Stimulated activated CD8-positive, alpha-beta memory T cell treated with anti-CD3 and anti-CD28 coated beads, Interleukin-4, amount 100 ng/mL, for 1 hour (primary cell): ENCODE measurements at regions not wholly inside any gene's neighbourhood (a gene's known extent, or its start where the extent isn't known, plus 50 kb on each side); places are given as distances from the start of the nearest gene placed in this dataset.
"Not testable (repeated sequence)": the region's sequence is repeated elsewhere in the genome, so short reads cannot be mapped to it uniquely, and the experiment has no call there.

Source experiments
- DNase-seq, 2 donors: peaks; one replicate each; pipeline ENCODE4 v3.0.0-alpha.2; 2020; ENCODE audit warnings: low read depth in 2 of 2, low spot score in 1 of 2

DNA sequence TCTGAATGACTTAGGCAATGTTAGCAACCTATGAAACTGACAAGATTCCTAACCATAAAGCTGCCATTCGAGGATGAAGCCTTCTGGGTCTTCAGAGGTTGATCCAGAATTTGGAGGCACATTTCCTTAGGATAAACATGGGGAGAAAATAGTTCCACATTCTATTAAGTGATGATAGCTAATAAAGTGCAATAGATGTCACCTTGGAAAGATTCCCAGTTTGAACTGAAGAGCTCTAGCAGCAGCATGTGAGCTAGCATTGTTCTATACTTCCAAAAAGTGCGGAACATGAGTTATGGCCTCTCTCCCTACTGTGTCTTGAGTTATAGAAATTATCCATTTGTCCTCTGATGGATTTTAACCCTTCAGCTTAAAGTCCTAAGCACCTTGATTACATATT is 991.4 kb upstream of the SLIT2 start:
- no peak for DNase-seq

DNA sequence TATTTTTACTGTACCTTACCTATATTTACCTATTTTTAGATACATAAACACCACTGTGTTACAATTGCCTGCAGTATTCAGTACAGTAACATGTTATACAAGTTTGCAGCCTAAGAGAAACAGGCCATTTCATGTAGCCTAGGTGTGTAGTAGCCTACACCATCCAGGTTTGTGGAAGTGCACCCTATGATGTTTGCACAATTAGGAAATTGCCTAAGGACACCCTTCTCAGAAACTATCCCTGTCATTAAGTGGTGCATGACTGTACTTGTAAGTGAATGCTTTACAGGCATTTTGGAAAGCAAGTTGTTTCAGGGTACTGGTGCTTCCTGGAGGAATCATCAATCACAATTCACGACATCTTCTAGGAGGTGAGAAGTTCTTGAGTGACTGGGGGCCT is 991.8 kb upstream of the SLIT2 start:
- no peak for DNase-seq

DNA sequence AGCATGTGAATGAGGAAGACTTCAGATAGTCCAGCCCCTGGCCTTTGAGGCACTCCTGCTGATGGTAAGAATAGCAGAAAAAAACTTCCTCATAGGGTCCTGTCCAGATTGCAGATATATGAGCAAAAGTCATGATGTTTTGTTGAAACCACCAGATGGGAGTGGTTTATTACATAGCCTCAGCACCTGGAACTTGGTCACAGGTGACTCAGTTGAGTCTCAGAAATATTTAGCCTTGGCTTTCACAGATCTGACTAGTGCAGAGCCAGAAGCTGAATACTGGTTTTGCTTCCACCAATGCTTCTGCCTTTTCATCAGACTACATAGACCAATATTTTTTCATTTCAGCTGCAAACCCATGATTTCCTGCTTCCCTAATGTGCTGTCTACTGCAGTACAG is 994.9 kb upstream of the SLIT2 start:
- DNase-seq: no peak

DNA sequence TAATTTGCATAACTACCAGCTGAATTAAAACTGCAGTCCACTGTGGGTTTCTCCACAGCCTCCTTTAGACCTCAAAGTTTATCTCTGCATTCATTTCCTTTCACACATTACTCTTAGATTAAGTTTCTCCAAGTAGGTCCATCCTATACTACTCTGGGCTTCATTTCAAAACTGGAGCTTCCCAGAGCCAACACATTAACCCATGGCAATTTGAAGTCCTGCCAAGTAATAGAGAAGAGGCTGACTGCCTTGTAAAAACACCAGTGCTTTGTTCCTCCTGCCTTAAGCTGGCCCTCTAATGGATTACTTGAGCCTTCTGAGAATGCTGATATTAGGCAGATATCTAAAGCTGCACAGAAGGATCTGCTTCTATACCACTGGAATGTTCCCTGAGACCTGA is 997.2 kb upstream of the SLIT2 start:
- DNase-seq: no peak

DNA sequence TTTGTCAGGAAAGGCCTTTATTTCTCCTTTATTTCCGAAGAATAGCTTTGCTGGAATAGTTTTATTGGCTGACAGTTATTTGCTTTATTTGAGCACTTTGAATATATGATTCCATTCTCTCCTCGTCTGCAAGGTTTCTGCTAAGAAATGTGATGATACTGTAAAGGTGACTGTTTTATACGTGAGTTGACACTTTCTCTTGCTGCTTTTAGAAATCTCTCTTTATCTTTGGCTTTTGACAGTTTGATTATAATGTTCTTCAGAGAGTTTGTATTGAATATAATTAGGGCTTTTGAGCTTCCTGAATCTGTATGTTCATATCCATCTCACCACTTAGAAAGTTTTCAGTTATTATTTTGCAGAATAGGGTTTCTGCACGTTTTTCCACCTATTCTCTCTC is 1003.7 kb upstream of the SLIT2 start:
- DNase-seq: no peak

DNA sequence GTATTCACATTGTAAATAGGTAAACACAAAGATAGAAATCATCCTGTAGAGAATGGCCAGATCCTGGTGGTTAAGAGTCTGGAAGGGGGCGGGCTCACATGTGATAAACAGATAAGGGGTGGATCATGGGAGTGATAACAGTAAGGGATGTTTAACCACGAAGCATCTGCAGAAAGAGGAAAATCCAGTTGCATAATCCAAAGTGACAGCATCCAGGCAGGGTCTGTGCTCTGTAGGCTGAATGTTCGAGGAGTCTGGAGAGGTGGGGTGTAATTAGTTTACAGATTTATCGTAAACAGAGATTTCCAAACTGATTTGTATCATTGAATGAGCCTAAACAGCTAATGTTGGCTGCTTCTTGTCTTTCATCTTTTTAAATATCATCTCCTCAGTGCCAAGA is 1009.8 kb upstream of the SLIT2 start:
- DNase-seq: no peak

DNA sequence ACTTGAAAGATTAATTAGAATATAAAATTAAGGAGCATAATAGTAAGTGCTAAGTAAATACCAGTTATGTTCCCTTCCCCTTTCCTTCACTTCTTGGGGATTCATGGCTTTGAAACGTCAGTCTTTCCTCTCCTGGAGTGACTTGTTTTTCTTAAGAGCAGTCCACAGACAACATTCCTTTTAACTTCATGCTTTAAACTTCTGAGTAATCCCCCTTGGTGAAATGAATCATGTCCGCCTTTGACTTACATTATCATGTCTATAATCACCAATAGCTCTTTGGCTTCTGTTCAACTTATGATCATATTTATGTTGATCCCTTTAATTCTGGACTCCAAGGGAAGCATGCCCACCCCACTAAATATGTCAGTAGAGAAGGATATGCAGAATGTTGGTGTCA is 1012.1 kb upstream of the SLIT2 start:
- DNase-seq: no peak

DNA sequence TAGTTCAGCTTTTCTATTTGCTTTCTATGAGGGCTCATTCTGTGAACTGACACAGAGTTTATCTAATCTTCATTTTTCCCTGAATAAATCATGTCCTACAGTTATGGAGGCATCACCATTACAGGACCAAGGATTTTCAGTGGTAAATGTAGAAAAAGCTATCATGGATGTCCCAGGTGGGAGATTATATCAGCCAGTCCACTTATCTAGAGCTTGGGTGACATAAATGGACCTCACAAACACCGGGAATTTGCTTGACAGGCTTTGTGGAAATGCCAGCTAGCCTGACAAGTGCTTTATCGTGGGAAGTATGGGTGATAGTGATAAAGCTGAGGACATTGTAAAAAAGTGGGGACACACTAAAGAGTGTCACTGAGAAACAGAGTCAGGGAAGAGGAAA is 1015.2 kb upstream of the SLIT2 start:
- no peak for DNase-seq

DNA sequence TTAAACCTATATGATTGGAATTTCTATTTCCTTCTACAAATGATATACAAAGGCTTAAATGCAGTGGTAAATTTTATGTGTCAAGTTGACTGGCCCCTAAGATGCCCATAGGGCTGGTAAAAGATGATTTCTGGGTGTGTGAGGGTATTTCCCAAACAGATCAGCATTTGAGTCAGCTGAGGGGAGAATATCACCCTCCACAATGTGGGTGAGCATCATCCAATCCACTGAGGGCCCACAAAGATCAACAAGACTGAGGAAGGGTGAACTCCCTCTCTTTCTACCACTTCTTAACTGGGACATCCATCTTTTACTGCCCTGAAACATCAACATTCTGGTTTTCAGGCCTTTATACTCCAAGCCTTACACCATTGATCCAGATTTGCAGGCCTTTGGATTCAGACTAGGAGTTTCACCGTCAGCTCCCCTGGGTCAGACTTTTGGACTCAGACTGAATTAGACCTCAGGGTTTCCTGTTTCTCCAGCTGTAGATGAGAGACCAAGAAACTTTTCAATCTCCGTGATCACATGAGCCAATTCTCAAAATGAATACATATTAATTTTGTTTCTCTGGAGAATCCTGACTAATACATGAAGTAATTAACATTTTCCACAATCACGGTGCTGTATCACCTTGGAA is 1020.7 kb upstream of the SLIT2 start:
- DNase-seq: no peak

DNA sequence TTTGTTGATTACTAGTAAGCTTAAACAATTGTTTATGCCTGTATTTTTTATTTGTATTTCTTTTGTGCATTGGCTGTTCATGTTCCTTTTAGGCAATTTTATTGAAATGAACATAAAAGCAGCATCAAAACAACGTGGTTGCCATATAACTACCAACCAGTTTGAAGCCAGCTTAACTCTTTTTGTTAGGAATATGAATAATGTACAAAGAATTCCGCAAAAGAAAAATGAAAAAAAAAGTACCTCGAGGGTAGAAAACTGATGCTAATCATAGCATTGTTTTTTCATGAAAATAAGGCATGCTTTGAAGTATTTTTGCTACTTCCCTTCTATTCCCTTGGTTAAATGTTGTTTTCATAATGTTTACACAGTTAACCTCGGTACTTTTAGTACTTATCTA is 1024.0 kb upstream of the SLIT2 start:
- no peak for DNase-seq

DNA sequence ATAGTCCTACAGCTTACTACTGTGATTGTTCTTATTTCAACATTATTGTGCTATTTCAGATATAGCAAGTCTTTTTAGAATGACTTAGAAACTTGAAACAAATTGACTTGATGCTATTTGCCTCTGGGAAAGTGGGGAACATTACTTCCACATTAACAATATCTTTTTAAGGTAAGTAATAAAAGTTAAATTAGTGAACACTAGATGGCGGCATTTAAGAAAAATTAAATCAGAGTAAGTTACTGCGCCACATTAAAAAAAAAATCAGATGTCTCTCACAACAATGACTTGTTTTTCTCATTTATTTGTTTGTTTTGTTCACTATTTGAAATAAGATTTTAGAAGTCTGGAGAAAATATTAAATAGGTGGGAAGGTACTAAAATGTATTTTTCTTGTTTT is 1026.9 kb upstream of the SLIT2 start:
- no peak for DNase-seq

DNA sequence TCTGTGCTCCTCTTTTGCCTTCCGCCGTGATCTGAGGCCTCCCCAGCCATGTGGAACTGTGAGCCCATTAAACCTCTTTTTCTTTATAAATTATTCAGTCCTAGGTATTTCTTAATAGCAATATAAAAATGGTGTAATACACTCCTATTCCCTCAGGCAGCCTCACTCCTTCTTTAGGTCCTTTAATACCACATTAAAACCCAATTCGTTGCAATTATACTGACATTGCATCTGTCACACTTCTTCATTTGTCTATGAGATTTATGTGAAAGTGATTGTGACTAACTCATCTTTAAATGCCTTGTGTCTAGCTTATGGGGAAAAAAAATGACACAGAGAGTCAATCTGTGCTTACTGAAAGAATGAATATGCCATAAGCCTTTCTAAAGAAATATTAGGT is 1035.2 kb upstream of the SLIT2 start:
- no peak for DNase-seq

DNA sequence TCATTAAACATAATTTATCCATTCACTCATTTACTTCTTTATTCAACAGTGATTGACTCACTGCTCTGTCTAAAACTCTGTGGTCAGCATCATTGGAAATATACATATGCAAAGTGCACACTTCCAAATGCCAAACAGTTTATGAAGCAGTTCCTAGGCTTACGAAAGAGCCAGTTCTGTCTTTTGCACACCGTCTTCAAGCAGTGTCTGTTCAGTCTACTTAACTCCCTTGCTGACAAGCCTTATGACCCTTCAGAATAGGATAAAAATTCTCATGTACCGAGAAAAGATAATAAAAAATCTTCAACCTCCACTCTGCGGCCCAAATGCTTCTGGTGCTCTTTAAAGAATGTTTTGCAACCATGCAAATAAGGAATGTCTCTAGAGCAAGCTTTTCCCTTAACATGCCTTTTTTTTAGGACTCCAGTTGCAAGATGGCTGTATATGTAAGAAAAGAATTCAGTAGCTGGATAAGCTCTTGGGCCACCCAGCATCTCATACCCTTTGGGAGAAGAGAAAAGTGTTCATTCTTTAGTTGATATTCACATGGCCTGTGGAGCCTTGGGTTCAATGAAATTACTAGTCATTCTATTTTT is 1037.0 kb upstream of the SLIT2 start:
- no peak for DNase-seq

DNA sequence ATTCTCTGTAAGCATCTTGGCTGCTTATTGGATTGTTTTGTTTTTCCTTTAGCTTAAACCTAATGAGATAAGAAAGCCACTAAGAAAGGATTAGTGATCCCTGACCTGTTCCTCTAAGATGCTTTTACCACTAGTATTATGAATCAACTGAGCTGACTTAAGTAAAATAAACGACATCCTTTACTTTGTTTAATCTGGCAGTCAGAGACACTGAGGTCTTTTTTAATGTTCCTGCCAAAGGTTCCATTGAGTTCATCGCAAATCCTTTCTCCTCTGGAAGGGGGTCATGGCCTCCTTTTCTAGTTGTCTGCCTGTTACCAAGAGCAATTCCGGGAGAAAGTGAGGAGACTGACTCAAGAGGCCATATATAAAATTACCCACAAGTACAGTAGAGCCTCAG is 1038.3 kb upstream of the SLIT2 start:
- no peak for DNase-seq

DNA sequence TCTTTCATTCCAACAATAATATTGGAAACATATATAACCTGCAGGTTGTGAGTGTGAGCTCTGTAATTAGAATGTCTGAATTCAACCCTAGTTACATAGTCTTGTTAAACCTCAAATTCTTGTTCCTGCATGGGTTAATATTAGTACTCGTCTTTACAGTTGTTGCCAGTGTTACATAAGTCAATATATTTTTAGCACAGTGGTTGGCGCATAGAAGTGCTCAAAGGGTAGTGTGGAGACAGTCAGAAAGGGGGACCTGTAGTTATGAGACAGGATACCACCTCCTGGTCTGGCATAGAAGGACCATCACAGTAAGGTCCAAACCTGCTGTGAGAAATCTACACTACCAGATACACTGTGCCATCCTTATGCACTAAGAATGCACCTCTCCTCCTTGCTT is 1045.9 kb upstream of the SLIT2 start:
- DNase-seq: no peak

DNA sequence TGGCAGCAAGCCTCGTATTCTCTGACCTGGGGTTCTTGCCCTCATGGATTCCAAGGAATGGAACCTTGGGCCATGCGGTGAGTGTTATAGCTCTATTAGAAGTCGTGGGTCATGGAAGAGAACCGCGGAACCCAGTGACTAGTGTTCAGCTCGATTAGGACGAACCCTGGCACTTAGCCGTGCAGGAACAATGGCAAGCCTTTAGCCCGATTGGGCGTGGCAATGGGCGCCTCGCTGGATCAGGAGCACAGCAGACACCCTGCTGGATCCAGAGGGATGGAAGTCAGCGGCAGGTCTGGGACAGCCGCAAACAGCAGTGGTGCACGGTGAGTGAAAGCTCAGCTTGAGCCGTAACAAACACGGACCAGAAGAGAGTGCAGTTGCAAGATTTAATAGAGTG is 1053.9 kb upstream of the SLIT2 start:
- not testable (repeated sequence) for DNase-seq

DNA sequence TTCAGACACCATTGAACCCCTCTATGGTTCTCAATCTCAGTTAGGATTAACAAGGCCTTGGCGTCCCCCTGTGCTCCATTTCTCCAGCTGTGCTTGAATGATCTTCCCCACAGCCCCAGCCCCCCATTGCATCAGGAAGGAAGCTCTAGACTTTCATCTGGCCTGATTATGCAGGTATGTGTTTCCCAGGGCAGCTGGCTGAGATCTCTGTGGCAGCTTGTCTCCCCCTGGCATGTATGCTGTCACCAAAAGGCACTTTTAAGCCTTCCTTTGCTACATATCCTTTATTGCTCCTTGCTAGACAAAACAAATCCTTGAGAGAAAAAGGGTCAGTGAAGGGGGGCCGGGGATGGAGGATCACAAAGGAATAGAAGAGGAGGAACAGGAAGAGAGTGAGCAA is 1056.0 kb upstream of the SLIT2 start:
- DNase-seq: no peak

DNA sequence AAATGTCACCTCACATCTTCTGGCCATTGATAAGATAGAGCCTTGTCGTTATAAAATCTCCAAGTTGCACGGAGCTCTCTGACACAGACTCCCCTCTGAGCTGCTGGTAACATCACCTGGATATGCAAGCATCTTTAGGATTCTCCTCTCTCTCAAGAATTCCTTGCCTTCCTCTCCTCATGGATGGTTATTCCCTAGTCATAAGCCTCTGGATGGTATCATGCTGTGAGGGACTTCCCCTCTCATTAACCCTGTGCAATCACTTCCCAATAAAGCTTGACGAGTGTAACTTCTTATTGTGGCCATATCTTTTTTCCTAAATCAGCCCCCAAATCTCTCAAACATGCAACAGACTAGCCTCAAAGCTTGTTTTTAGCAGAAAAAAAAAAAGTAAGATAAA is 1057.0 kb upstream of the SLIT2 start:
- DNase-seq: no peak

DNA sequence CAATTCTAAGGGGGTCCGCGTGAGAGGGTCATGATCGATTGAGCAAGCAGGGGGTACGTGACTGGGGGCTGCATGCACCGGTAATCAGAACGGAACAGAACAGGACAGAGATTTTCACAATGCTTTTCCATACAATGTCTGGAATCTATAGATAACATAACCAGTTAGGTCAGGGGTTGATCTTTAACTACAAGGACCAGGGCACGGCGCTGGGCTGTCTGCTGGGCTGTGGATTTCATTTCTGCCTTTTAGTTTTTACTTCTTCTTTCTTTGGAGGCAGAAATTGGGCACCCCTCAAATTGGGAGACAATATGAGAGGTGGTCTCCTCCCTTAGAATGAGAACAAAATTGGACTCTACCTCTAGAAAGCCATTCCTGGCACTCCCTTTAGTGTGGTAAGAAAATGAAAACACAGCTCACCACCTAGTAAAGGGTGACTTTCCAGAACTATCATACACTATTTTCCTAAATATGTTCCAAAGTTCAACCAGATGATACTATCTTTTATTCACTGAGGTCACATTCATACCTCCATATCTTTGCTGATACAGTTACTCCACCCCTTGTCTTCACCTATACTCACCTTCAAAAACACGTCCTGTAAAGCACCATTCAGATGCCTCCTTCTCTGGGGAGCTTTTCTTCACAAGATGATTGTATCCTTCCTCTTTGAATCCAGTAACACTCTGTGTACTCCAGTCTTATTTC is 1058.3 kb upstream of the SLIT2 start:
- DNase-seq: no peak

DNA sequence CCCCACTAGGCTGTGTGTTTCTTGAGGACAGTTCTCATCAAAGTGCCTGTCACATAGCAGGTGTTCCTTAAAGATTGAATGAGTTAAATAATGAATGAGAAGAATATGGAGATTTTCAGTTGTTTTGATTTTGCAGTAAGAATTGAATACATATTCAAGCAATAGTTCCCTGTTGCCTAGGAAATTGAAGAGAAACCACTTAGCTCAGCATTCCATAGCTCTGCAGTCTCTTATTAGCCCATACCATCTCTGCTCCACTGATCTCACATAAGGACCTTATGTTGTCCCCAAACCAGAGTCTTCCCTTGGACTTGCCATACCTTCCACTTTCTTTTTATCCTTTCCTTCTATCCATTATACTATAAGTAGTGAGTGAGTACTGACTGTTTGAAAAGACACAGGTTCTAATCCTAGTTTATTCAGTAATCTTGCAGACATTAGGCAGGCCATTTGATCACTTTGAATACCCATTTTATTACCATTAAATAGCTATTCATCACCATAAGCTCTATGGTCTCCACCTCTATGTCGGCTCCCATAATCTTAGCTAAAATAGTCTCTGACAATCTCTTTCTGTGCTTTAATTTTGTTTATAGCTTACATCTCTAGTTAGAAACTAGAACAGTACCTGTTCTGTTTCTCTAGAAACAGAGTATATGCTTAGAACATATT is 1059.6 kb upstream of the SLIT2 start:
- DNase-seq: no peak

DNA sequence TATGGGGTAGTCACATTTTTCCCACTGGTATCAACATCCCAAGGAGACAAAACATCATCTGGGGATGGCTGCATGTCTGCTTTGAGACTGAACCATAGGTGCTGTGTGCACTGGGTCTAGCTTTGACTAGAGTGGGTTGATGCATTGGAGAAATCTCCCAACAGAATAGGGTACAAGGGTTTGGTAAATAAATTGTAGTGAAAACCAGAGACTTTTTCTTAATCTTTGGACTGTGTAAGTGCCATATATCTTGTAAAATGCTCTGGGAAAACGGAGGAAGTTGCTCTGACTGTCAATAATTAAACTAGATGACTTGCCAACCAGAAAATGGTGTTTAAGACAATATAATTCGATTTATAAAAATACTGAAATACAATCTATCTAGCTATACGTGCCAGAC is 1064.0 kb upstream of the SLIT2 start:
- no peak for DNase-seq

DNA sequence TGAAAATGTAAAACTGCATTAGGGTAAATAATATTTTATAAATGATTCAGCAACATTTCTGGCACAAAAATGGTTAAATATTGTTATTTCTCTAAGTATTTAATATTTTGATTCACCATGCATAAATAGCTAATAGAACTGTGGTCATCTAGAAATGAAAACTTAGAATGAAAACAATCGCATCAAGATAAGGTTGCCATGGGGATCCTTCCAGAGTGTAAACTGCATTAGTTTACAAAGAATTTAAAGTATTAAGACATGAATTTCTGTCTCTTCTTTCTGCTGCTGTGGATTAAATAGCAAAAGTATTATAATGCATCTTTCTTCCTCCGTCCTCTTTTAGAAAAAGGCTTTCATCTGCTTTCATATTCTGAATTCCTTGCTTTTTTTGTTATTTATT is 1064.6 kb upstream of the SLIT2 start:
- no peak for DNase-seq
